Keratinocyte (primary cell): ENCODE measurements at regions not wholly inside any gene's neighbourhood (a gene's known extent, or its start where the extent isn't known, plus 50 kb on each side); places are given as distances from the start of the nearest gene placed in this dataset.

ENCODE experiments used
- DNase-seq: peaks from one replicate; pipeline ENCODE4 v3.0.0-alpha.2; 2011; ENCODE audit warnings: low read depth, missing footprints, low spot score
- FAIRE-seq: peaks from 2 replicates; lab custom pipeline; 2011; peaks lifted over from hg19 to GRCh38; lab: Jason Lieb, UNC
- H2AFZ ChIP-seq: 2 replicates; pipeline ENCODE4 v1.6.0; 2012; ENCODE audit warnings: low read length, control low read depth, inconsistent platforms; ENCODE audit not compliant: control insufficient read depth
- H3K27ac ChIP-seq: 2 replicates; pipeline ENCODE4 v1.5.1; 2011; ENCODE audit warnings: low read length; ENCODE audit not compliant: control insufficient read depth, insufficient read depth
- H3K27me3 ChIP-seq: 3 replicates; pipeline ENCODE4 v1.6.0; 2011; ENCODE audit warnings: low read length; ENCODE audit not compliant: control insufficient read depth, insufficient read depth; ENCODE audit errors: extremely low read depth
- H3K36me3 ChIP-seq, 2 experiments: 2 replicates in 1 of 2; 3 replicates in 1 of 2; pipeline ENCODE4 v1.5.1; 2011; ENCODE audit warnings: low read length in 2 of 2, mild to moderate bottlenecking in 1 of 2; ENCODE audit not compliant: control insufficient read depth in 2 of 2, insufficient read depth in 2 of 2; ENCODE audit errors: extremely low read depth in 1 of 2
- H3K4me1 ChIP-seq: 3 replicates; pipeline ENCODE4 v1.5.1; 2011; ENCODE audit warnings: low read length; ENCODE audit not compliant: control insufficient read depth, insufficient read depth; ENCODE audit errors: extremely low read depth
- H3K4me2 ChIP-seq: 3 replicates; pipeline ENCODE4 v1.6.0; 2011; ENCODE audit warnings: low read depth, low read length; ENCODE audit not compliant: control insufficient read depth, insufficient read depth; ENCODE audit errors: extremely low read depth
- H3K4me3 ChIP-seq, 3 experiments: fragments of 200-600 bp in 1 of 3; sonication (generic) in 1 of 3; 2 replicates in 2 of 3; 3 replicates in 1 of 3; pipeline ENCODE4 v1.5.1; 2011 to 2016; ENCODE audit warnings: low read length in 3 of 3, mild to moderate bottlenecking in 3 of 3, control low read depth in 2 of 3, inconsistent platforms in 1 of 3, low read depth in 1 of 3, mixed read lengths in 1 of 3, mixed run types in 1 of 3, moderate library complexity in 1 of 3; ENCODE audit not compliant: control insufficient read depth in 2 of 3, insufficient read depth in 2 of 3; ENCODE audit errors: extremely low read depth in 1 of 3
- H3K79me2 ChIP-seq: 2 replicates; pipeline ENCODE4 v1.6.0; 2012; ENCODE audit warnings: low read length; ENCODE audit not compliant: control insufficient read depth, insufficient read depth
- H3K9ac ChIP-seq: 3 replicates; pipeline ENCODE4 v1.6.0; 2011; ENCODE audit warnings: low read length; ENCODE audit not compliant: control insufficient read depth, insufficient read depth; ENCODE audit errors: extremely low read depth
- H3K9me1 ChIP-seq: 3 replicates; pipeline ENCODE4 v1.6.0; 2011; ENCODE audit warnings: low read length; ENCODE audit not compliant: control insufficient read depth, insufficient read depth; ENCODE audit errors: extremely low read depth
- H3K9me3 ChIP-seq: 2 replicates; pipeline ENCODE4 v1.5.1; 2012; ENCODE audit warnings: low read depth, low read length; ENCODE audit not compliant: control insufficient read depth
- H4K20me1 ChIP-seq: 3 replicates; pipeline ENCODE4 v1.6.0; 2011; ENCODE audit warnings: low read length; ENCODE audit not compliant: control insufficient read depth, insufficient read depth; ENCODE audit errors: extremely low read depth
- CTCF ChIP-seq, 3 experiments: IDR thresholded peaks in 1 of 3; conservative IDR thresholded peaks in 1 of 3; optimal IDR thresholded peaks in 1 of 3; 2 replicates in 2 of 3; 3 replicates in 1 of 3; pipeline versions ENCODE3 to v1.5.1; 2011; ENCODE audit warnings: low read length in 3 of 3, mild to moderate bottlenecking in 3 of 3, moderate library complexity in 2 of 3, control low read depth in 1 of 3, inconsistent platforms in 1 of 3; ENCODE audit not compliant: insufficient read depth in 2 of 3; ENCODE audit errors: extremely low read depth in 1 of 3
- EZH2 ChIP-seq: IDR thresholded peaks from one replicate; pipeline ENCODE4 v1.6.1; 2012; ENCODE audit warnings: inconsistent platforms, mild to moderate bottlenecking, low read length, moderate library complexity
- dilution Hi-C: fragments of 300-500 bp; cut with MboI; formaldehyde crosslinking; loops from one replicate; pipeline ENCODE4 v1.7.0; 2020; ENCODE audit warnings: low sequenced_read_pairs; ENCODE audit not compliant: extremely low pct_ligation_motif_present

GRCh38 chr5:89981021-89981420, 428.5 kb downstream of the CETN3 start:
- Histone ChIP-seq H2AFZ (no peak overlapping the region), H3K9me3 (no peaks in the 10 kb centered on the region), H3K27me3 (no peaks in the 10 kb centered on the region), H3K27ac (no peak overlapping the region), H3K4me1 (no peaks in the 10 kb centered on the region), H3K79me2 (no peaks in the 10 kb centered on the region), H3K4me2 (no peak overlapping the region), H4K20me1 (no peaks in the 10 kb centered on the region), H3K4me3 (no peak overlapping the region), H3K9me1 (no peaks in the 10 kb centered on the region), H3K9ac (no peak overlapping the region), H3K36me3 (no peaks in the 10 kb centered on the region)
- FAIRE-seq (no peak), DNase-seq (no peak)
- dilution Hi-C loops, result no loop called here
- TF ChIP-seq EZH2 (no peak), CTCF (optimal IDR thresholded peaks at IDR 0.05 in 1 of 3, IDR thresholded peaks at IDR 0.05 in 1 of 3, conservative IDR thresholded peaks at IDR 0.05 in 1 of 3; ENCODE audit: extremely low read depth in 1 of 3, insufficient read depth in 2 of 3, low read length in 3 of 3) (no peak)

GRCh38 chr5:89973516-89973915, 436.0 kb downstream of the CETN3 start:
- H4K20me1 ChIP-seq, result no peaks in the 10 kb centered on the region
- H3K27ac ChIP-seq, result no peak overlapping the region
- no peaks in the 10 kb centered on the region for H3K4me1 ChIP-seq
- dilution Hi-C loops, result no loop called here
- FAIRE-seq (no peak), DNase-seq (no peak)
- TF ChIP-seq EZH2 (no peak), CTCF (optimal IDR thresholded peaks at IDR 0.05 in 1 of 3, IDR thresholded peaks at IDR 0.05 in 1 of 3, conservative IDR thresholded peaks at IDR 0.05 in 1 of 3; ENCODE audit: extremely low read depth in 1 of 3, insufficient read depth in 2 of 3, low read length in 3 of 3) (no peak)
- H2AFZ ChIP-seq, result no peak overlapping the region
- H3K27me3 ChIP-seq, result no peaks in the 10 kb centered on the region
- no peak overlapping the region for H3K9ac ChIP-seq
- H3K4me3 ChIP-seq, result no peak overlapping the region
- no peaks in the 10 kb centered on the region for H3K79me2 ChIP-seq
- H3K9me3 ChIP-seq, result no peaks in the 10 kb centered on the region
- no peaks in the 10 kb centered on the region for H3K36me3 ChIP-seq
- H3K9me1 ChIP-seq, result no peaks in the 10 kb centered on the region
- H3K4me2 ChIP-seq, result no peak overlapping the region
